HG02588 (cell line): ENCODE measurements at regions not wholly inside any gene's neighbourhood (a gene's known extent, or its start where the extent isn't known, plus 50 kb on each side); places are given as distances from the start of the nearest gene placed in this dataset.

Experiments
- ATAC-seq: cut with Tn5 transposase; IDR thresholded peaks from one replicate; pipeline ENCODE4 v1.9.1; 2021; ENCODE audit warnings: mild to moderate bottlenecking, moderate library complexity; ENCODE audit not compliant: unreplicated experiment

DNA sequence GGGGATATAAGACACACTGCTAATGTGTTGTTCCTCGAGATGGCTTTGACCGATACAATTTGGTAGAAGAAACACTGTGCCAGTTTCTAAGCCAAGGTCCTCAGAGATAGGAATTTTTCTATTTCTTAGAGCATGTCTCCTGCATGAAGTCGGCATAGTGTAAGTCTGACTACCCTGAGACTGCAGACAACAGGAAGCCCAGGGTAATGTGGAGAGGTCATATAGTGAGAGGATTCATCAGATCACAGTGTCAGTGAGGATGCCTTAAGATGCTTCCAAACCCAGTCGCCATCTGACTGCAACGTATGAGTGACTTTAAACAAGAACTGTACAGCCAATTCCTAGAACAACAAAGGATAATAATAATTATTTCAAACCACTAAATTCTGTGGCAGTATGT is 818.3 kb upstream of the GYPC start:
- ATAC-seq = no peak

GRCh38 chr2:125839945-125840344 is 816.0 kb upstream of the GYPC start:
- ATAC-seq = no peak

DNA sequence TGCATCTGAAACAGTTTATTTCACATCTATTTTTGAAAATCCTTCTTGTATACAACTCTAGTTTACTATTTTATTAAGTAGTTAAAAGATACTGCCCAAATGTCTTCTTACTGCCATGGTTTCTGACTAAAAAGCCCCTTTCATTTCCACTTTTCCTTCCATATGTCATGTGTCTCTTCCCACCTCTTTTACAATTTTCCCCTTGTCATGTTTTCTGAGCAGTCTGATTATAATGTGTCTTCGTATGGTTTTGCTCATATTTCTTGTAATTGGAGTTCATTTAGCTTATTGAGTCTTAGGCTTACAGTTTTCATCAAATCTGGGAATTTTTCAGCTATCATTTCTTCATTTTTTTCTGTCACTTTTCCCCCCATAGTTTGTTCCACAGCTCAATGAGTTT is 813.9 kb upstream of the GYPC start:
- no peak for ATAC-seq

- no peak for ATAC-seq
Measured at GRCh38 chr2:125850541-125850940, 805.4 kb upstream of the GYPC start.

DNA sequence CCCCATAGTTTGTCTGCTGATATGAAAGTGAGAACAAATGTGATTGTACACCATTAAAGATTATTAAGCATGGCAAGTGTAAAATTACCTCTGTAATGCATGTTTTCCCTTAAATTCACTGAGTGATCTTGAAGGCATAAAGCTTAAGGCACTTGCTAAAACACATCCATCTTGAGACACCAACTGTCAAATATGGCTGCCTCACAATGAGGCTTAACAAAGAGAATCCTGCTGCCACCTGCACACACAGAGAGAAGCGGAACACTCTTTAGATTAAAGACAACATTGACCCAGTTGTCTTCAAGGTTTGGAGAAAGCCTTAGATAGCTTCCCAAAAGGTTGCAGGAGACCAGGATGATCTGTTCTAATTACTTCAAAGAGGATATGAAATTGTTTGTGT is 803.6 kb upstream of the GYPC start:
- ATAC-seq = no peak

DNA sequence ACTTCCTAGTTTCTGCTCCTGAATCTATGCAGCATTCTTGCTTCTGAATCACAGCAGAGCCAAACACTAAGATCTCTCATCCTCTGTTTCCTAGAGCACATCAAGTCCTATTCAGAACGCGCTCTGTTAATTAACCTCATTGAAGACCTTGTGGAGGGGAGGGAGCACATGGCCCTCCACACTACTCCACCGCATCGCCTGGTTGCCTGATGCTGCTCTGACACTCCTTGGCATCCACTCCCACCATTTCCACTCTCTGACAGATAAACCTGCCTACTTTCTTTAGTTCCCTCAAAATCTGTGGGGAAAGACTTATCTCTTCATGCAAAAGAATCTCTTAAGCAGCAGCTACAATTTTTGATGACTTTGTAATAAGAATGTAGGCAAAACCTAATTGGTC is 802.3 kb upstream of the GYPC start:
- ATAC-seq = no peak

GRCh38 chr2:125855204-125855603 is 800.8 kb upstream of the GYPC start:
- no peak for ATAC-seq

GRCh38 chr2:125857971-125858794 is 797.8 kb upstream of the GYPC start:
- ATAC-seq = no peak

DNA sequence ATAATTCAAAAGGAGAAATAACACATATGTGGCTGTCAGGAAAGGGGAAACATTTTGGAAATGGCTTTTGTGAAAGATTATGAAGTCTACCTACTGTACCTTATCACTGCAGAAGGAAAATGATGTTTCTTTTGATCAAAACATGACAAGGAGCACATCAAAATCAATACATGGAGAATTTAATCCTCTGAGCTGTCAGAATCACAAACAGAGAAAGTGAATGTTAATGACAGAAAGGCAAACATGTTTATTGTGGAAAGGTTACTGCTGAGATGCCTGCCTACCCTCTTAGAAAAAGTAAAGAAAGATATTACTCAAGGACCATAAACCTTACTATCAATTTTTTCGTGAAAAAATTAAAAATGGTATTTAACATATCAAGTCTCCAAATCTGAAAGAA is 794.5 kb upstream of the GYPC start:
- ATAC-seq = no peak

- no peak for ATAC-seq
Measured at GRCh38 chr2:125867908-125868307, 788.0 kb upstream of the GYPC start.

DNA sequence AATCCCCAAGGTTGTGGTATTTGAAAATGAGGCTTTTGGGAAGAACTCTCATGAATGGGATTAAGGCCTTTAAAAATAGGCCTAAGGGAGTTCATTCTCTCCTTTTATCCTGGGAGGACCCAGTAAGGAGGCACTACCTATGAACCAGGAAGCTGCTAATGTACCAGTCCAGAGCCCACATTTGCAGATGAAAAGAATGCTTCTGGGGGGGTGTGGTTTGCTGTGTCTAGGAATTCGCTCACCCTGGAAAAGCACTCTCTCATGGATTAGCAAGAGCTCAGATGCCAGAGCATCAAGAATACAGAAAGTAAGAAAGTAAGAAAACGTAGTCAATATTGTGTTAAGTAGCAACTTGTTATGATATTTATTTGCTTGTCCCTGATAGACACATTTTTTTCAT is 785.7 kb upstream of the GYPC start:
- no peak for ATAC-seq

DNA sequence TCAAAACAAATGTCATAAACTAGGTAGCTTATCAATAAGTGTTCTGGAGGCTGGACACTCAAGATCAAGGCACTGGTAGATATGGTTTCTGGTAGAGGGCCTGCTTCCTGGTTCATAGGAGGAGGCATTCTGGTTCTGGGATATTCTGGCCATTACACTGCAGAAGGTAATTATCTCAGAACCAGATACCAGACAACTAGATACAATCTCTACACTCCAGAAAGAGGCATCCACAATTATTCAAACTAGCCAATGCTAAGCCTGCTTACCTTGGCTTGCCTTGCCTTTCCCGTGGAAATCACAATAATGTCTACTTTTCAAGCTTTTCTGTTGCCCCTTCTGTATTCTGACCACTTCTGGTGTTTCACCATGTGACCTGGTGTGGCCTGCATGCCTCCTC is 785.2 kb upstream of the GYPC start:
- ATAC-seq = no peak

- ATAC-seq = no peak
Measured at GRCh38 chr2:125874564-125874963, 781.4 kb upstream of the GYPC start.

- no peak for ATAC-seq
Measured at GRCh38 chr2:125885340-125885739, 770.6 kb upstream of the GYPC start.

- no peak for ATAC-seq
Measured at GRCh38 chr2:125886153-125886552, 769.8 kb upstream of the GYPC start.

DNA sequence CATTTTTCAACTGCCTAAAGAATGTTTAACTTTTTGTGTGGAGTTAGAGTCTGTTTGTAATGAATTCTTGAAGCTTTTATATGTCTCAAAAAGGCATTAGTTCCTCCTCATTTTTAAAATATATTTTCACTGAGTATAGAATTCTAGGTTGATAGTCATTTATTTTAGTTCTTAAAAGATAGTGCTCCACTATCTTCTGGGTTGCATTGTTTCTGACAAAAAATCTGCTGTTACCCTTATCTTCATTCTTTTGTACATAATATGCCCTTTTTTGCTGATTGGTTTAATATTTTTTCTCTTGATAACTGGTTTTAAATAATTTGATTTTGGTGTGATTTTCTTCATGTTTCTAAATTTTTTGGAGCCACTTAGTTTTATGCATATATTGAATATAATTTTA is 754.7 kb upstream of the GYPC start:
- no peak for ATAC-seq

- ATAC-seq = no peak
Measured at GRCh38 chr2:125925891-125926546, 729.9 kb upstream of the GYPC start.

DNA sequence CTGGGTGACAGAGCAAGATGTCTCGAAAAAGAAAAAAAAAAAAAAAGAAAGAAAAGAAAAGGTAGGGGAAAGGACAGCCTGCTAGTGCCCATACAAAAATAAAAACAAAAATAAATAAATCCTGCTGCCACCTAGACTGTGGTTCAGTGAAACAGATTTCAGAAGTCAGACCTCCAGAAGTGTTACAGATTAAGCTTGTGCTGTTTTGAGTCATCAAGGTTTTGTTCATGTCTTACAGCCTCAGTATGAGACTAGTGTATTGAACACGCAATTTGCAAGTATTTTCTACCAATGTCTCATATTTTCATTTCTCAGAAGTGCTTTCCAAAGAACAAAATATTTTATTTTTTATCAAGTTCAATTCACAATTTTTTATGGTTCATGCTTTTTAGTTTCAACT is 720.4 kb upstream of the GYPC start:
- no peak for ATAC-seq

GRCh38 chr2:125942585-125943424 is 713.2 kb upstream of the GYPC start:
- no peak for ATAC-seq

- no peak for ATAC-seq
Measured at GRCh38 chr2:125959047-125959446, 696.9 kb upstream of the GYPC start.

- ATAC-seq = no peak
Measured at GRCh38 chr2:125961739-125962138, 694.2 kb upstream of the GYPC start.

- no peak for ATAC-seq
Measured at GRCh38 chr2:125979886-125980285, 676.1 kb upstream of the GYPC start.
